ENCODE measurements at regions not wholly inside any gene's neighbourhood (a gene's known extent, or its start where the extent isn't known, plus 50 kb on each side); places are given as distances from the start of the nearest gene placed in this dataset.

DNA sequence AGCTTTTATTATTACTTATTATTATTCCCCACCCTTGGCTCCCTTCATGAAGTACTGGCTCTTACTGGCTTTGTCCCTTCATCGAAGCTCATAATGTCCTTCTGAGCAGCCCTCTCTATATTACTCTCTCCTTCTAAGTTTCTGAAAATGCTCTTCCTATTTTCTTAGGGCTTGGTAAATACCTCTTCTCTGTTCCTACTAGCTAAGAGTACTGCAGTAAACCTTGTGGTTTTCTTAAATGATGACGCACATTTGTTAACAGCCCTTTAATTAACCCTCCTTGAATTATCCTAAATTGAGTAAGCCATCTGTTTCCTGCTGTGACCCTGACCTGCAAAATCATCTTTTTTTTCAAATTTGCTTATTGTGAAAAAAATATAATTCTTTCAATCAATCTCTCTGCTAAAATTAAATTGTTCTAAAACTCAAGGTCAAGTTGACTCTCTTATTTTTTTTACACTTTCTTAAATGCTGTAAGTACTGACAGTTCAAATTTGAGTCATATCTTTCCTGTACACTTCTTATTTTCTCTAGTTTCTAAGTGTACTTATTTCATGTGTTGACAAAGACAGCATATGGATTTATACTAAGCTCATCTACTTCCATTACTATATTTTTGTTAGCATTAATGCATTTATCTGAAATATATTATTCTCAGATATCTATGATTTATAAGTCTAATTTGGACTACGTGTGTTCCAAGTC lies 148.9 kb downstream of the ADAM29 start:
- ATAC-seq (ENCODE audit: insufficient number of reproducible peaks, low FRiP score, low read depth) (no peak), DNase-seq (ENCODE audit: low spot score) (no peak)
- Histone ChIP-seq H3K27ac (peak overlapping the region in 1 of 2 donors; percentile 11), H3K9me3 (no peaks in the 10 kb centered on the region), H3K4me1 (ENCODE audit: control insufficient read depth in 1 of 2, low read depth in 2 of 2) (peaks cover 2 to 33% of the 10 kb centered on the region in 2 donors), H3K4me3 (no peak overlapping the region), H3K36me3 (no peaks in the 10 kb centered on the region), H3K27me3 (replicated peaks; ENCODE audit: insufficient read depth) (no peaks in the 10 kb centered on the region)
- TF ChIP-seq, protein P1, sequence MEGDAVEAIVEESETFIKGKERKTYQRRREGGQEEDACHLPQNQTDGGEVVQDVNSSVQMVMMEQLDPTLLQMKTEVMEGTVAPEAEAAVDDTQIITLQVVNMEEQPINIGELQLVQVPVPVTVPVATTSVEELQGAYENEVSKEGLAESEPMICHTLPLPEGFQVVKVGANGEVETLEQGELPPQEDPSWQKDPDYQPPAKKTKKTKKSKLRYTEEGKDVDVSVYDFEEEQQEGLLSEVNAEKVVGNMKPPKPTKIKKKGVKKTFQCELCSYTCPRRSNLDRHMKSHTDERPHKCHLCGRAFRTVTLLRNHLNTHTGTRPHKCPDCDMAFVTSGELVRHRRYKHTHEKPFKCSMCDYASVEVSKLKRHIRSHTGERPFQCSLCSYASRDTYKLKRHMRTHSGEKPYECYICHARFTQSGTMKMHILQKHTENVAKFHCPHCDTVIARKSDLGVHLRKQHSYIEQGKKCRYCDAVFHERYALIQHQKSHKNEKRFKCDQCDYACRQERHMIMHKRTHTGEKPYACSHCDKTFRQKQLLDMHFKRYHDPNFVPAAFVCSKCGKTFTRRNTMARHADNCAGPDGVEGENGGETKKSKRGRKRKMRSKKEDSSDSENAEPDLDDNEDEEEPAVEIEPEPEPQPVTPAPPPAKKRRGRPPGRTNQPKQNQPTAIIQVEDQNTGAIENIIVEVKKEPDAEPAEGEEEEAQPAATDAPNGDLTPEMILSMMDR (IDR thresholded peaks at IDR 0.05) = no peak

DNA sequence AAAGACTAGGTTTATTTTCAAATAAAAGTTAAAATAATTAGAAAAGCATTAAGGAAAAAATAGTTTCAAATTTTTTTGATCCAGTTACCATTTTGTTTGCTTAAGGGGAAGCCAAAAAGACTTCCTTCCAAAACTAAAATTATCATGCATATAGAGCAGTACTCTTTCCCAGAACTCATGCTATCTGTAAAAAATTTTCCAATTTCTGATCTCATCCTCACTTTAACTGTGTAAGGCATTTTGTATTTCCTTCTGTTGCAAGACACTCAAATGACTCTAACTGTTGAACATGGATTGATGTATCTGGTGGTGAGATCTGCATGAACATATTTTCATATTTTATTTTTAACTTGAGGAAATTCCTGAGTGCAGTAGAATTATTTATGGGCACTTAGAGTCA lies 150.1 kb downstream of the ADAM29 start:
- TF ChIP-seq, protein P1 (IDR thresholded peaks at IDR 0.05) = no peak
- no peaks in the 10 kb centered on the region for H3K27me3 ChIP-seq (replicated peaks; ENCODE audit: insufficient read depth)
- H3K4me1 ChIP-seq (ENCODE audit: control insufficient read depth in 1 of 2, low read depth in 2 of 2) = peaks cover 2 to 24% of the 10 kb centered on the region in 2 donors
- H3K9me3 ChIP-seq = no peaks in the 10 kb centered on the region
- no peaks in the 10 kb centered on the region for H3K36me3 ChIP-seq
- H3K27ac ChIP-seq = peak overlapping the region in 1 of 2 donors; percentile 9
- ATAC-seq (ENCODE audit: insufficient number of reproducible peaks, low FRiP score, low read depth) (no peak), DNase-seq (ENCODE audit: low spot score) (no peak)
- no peak overlapping the region for H3K4me3 ChIP-seq

DNA sequence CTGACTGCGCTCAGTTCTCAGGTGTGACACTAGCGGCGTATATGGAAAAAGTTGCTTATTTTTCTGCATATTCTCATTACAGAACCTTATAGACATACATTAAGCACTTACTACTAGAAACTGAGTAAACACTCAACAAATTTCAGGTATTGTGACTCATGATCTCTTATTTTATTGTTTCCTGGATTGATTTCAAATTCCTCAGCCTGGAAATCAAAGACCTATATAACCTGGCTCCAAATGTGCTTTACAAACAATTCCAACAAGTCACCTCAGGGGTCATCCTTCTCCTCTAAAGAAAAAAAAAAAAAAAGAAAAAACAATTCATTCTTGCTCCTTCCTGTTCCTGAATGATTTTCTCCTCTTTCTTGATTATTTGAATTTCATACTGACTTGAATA lies 152.3 kb downstream of the ADAM29 start:
- Histone ChIP-seq H3K4me3 (no peak overlapping the region), H3K36me3 (no peaks in the 10 kb centered on the region), H3K27me3 (replicated peaks; ENCODE audit: insufficient read depth) (no peaks in the 10 kb centered on the region), H3K27ac (no peak overlapping the region), H3K4me1 (ENCODE audit: control insufficient read depth in 1 of 2, low read depth in 2 of 2) (peaks cover 2 to 24% of the 10 kb centered on the region in 2 donors), H3K9me3 (no peaks in the 10 kb centered on the region)
- DNase-seq (ENCODE audit: low spot score) (no peak), ATAC-seq (ENCODE audit: insufficient number of reproducible peaks, low FRiP score, low read depth) (no peak)
- TF ChIP-seq, protein P1 (IDR thresholded peaks at IDR 0.05) = no peak

- Histone ChIP-seq H3K4me3 (no peak overlapping the region), H3K27me3 (replicated peaks; ENCODE audit: insufficient read depth) (no peaks in the 10 kb centered on the region), H3K4me1 (ENCODE audit: control insufficient read depth in 1 of 2, low read depth in 2 of 2) (peaks cover 2 to 24% of the 10 kb centered on the region in 2 donors), H3K27ac (no peak overlapping the region), H3K9me3 (no peaks in the 10 kb centered on the region), H3K36me3 (no peaks in the 10 kb centered on the region)
- ATAC-seq (ENCODE audit: insufficient number of reproducible peaks, low FRiP score, low read depth) (no peak), DNase-seq (ENCODE audit: low spot score) (no peak)
- TF ChIP-seq, protein P1 (IDR thresholded peaks at IDR 0.05) = no peak
Measured at GRCh38 chr4:175071123-175071522, 153.0 kb downstream of the ADAM29 start.

- Histone ChIP-seq H3K9me3 (no peaks in the 10 kb centered on the region), H3K4me3 (no peak overlapping the region), H3K4me1 (ENCODE audit: control insufficient read depth in 1 of 2, low read depth in 2 of 2) (no peaks in the 10 kb centered on the region), H3K27me3 (replicated peaks; ENCODE audit: insufficient read depth) (no peaks in the 10 kb centered on the region), H3K27ac (no peak overlapping the region), H3K36me3 (no peaks in the 10 kb centered on the region)
- TF ChIP-seq, protein P1 (IDR thresholded peaks at IDR 0.05) = no peak
- ATAC-seq (ENCODE audit: insufficient number of reproducible peaks, low FRiP score, low read depth) (no peak), DNase-seq (ENCODE audit: low spot score) (no peak)
Measured at GRCh38 chr4:175087145-175087544, 169.0 kb downstream of the ADAM29 start.
